KG1 (cell line): ENCODE measurements at regions not wholly inside any gene's neighbourhood (a gene's known extent, or its start where the extent isn't known, plus 50 kb on each side); places are given as distances from the start of the nearest gene placed in this dataset.
"Not testable (repeated sequence)": the region's sequence is repeated elsewhere in the genome, so short reads cannot be mapped to it uniquely, and the experiment has no call there.

Experiments used
- DNase-seq: peaks from one replicate; lab custom pipeline; 2025; lab: John Stamatoyannopoulos, UW

- no peak for DNase-seq
These were observed 142.5 kb upstream of the ARG1 start for GRCh38 chr6:131430531-131430930.

DNA sequence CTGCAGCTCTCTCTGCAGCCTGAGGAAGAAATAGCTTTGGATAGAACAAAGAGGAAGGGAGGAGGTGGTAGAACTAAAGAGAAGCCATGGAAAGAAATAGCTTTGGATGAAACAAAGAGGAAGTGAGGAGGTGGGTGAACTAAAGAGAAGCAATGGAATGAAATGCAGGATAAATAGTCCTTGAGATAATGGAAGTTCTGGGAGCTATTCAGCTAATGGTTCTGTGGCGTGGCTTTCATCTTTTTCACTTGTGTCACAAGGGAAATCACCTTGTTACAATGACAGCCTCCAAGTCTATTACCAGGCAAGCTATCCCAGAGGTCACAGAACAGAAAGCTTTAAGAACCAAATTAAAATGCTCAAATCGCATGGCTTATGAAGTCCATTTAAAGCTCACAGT lies 141.3 kb upstream of the ARG1 start:
- DNase-seq, result no peak

GRCh38 chr6:131433927-131434326 lies 139.1 kb upstream of the ARG1 start:
- DNase-seq, result no peak

DNA sequence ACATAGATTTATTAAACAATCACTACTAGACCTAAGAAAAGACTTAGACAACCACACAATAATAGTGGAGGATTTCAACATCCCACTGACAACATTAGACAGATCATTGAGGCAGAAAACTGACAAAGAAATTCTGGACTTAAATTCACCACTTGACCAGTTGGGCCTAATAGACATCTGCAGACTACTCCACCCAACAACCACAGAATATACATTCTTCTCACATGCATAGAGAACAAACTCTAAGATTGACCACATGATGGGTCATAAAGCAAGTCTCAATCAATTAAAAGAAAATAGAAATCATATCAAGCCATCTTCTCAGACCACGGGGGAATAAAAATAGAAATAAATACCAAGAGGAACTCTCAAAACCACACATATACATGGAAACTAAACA lies 136.7 kb upstream of the ARG1 start:
- no peak for DNase-seq

DNA sequence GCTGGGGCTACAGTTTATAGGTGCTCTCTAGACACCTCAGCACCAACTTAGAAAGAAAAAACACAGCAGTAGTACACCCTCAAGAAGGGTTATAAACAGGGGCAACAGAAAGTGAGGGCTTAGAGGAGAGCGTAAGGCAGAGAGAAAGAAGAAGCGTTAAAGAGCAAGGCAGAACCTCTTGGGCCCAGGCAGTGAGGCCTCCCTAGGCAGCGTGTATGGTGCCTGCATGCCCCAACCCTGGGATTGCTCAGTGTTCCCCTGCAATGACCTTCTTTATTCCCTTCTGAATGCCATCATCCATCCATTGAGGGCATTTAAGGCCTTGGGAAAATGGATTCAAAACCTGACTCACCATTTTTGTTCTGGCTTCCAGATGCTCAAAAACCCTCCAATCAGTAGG lies 130.0 kb upstream of the ARG1 start:
- no peak for DNase-seq

- no peak for DNase-seq
These were observed 129.5 kb upstream of the ARG1 start for GRCh38 chr6:131443514-131443913.

DNA sequence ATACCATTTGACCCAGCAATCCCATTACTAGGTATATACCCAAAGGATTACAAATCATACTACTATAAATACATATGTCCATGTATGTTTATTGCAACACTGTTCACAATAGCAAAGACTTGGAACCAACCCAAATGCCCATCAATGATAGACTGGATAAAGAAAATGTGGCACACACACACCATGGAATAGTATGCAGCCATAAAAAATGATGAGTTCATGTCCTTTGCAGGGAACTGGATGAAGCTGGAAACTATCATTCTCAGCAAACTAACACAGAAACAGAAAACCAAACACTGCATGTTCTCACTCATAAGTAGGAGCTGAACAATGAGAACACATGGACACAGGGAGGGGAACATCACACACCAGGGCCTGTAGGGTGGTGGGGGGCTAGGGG lies 127.7 kb upstream of the ARG1 start:
- not testable (repeated sequence) for DNase-seq

DNA sequence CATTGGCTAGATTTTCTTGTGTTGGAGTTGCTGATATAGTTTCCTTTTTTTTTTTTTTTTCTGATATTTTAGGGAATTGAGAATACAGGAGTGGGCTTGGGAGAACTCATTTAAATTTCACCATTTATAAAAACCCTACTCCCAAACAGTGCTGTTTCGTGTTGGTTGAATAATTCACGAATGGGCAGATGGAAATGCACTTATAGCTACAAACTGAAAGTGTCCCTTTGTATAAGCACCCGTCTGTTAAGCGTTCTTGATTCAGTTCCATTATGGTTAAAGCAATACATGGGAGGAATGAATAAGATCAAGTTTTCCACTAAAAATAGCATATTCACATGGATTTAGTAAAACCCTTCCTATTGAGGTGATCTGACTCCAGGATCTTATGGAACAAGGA lies 122.2 kb upstream of the ARG1 start:
- DNase-seq, result no peak

DNA sequence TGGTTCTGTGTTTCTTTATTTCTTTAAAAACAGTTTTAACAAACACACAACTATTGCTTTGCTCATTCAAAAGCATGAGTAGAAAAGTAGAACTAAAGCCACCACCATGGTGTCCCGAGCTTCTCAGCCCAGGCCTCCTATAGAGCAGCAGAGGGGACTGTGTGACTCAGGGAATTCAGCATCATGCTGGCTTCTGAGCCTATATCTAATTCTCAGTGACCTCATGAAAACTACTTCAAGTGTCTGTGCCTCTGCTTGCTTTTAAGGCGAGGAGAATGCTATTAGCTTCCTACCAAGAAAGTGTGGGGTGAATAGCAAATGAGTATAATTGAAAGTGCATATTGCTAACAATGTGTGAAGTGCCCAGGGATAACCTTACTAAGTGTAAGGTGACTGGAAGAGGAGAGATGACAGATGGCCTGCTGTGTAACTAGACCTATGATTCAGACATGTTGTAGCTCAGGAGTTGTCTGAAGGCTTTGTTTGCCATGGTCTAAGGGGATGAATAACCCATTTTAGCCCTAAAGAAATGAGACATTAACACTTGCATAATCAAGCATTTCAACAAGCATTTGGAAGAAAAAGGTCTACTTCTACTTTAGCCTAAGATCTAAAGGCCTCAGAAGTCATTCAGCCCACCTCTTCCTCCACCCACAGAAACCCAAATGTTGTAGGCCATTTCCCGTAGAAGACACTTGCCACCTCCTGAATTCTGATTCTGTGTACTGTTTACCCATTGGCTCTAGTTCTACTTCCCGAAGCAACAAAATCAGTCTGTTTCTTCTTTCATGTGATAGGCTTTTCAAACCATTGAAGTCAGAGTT lies 121.5 kb upstream of the ARG1 start:
- DNase-seq, result no peak

- DNase-seq, result no peak
These were observed 119.2 kb upstream of the ARG1 start for GRCh38 chr6:131453803-131454202.

DNA sequence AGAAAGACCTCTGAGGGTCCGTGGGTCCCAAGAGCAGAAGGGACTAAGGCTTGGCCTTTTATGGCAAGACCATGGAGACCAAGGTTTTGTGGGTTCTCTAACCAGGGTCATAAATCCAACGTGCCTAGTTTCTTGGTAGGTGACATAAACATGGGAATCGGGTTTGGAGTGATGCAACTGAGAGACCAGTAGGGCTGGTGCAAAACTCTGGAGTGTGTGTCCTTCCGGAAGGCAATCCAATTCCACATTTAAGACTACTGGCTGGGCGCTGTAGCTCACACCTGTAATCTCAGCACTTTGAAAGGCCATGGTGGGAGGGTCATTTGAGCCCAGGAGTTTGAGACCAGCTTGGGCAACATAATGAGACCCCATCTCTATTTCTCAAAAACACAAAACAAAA lies 116.5 kb upstream of the ARG1 start:
- DNase-seq, result no peak

- DNase-seq, result no peak
These were observed 114.0 kb upstream of the ARG1 start for GRCh38 chr6:131459005-131459404.

- DNase-seq, result no peak
These were observed 112.4 kb upstream of the ARG1 start for GRCh38 chr6:131460614-131461000.

GRCh38 chr6:131469130-131469529 lies 103.9 kb upstream of the ARG1 start:
- no peak for DNase-seq

- no peak for DNase-seq
These were observed 102.5 kb upstream of the ARG1 start for GRCh38 chr6:131470534-131470933.

GRCh38 chr6:131471331-131471730 lies 101.7 kb upstream of the ARG1 start:
- no peak for DNase-seq

- not testable (repeated sequence) for DNase-seq
These were observed 99.7 kb upstream of the ARG1 start for GRCh38 chr6:131473303-131473702.

DNA sequence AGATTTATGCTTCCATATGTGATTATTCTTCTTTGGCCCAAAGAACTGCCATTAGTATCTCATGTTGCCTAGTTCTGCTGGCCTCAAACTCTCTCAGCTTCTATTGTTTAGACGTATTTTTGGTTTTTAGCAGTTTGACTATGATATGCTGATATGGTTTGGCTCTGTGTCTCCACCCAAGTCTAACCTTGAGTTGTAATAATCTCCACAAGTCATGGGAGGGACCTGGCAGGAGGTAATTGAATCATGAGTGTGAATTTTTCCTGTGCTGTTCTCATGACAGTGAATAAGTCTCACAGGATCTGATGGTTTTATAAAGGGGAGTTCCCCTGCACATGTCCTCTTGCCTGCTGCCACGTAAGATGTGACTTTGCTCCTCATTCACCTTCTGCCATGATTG lies 96.7 kb upstream of the ARG1 start:
- no peak for DNase-seq

DNA sequence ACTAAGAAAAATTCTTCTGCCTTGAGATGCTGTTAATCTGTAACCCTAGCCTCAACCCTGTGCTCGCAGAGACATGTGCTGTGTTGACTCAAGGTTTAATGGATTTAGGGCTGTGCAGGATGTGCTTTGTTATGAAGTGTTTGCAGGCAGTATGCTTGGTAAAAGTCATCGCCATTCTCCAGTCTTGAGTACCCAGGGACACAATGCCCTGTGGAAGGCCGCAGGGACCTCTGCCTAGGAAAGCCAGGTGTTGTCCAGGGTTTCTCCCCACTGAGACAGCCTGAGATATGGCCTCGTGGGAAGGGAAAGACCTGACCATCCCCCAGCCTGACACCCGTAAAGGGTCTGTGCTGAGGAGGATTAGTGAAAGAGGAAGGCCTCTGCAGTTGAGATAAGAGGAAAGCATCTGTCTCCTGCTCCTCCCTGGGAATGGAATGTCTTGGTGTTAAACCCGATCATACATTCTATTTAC lies 94.2 kb upstream of the ARG1 start:
- DNase-seq, result not testable (repeated sequence)

DNA sequence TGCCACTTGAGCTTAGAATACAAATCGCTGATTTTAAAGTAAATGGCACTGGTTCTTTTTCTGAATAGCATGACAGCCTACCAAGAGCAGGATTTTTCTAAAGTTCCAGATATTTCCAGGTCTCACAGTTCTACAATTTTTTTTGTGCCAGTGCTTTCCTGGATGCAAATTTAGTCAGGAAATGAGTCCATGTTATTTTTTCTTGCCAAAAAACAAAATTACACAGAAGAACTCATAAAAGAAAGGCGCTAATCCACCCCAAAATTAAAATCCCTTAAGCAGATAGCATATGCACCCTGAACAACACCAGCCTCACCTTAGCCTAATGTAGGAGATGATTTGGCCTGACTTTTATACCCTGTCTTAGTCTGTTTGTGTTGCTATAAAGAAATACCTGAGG lies 86.4 kb upstream of the ARG1 start:
- no peak for DNase-seq

DNA sequence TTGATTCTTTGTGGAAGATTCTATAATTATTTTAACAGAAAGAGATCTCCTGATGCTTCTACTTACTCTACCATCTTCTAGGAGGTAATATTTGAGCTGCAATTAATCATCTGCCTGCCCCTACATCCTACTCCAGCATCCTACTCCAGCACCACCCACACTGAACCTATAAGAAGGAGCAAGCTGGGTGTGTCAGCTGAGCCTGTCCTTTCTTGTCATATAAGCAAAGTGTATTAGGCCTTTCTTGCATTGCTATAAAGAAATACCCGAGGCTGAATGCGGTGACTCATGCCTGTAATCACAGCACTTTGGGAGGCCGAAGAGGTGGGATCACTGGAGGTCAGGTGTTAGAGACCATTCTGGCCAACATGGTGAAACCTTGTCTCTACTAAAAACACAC lies 84.2 kb upstream of the ARG1 start:
- no peak for DNase-seq

DNA sequence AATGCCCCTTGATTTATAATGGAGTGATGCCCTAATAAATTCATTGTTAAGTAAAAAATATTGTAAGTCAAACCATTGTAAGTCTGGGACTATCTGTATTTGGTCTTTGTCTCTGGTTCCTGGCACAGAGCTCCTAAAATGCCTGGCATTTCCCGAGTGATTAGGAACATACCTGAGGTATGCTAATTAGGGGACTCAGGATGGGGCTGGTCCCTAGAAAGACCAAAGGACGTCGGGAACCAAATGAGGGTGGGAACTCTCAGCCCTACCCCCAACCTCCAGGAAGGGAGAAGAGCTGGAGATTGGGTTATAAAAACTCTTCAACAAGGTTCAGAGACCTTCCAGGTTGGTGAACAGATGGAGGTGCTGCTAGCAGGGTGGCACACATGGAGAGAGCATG lies 82.6 kb upstream of the ARG1 start:
- no peak for DNase-seq

- no peak for DNase-seq
These were observed 80.0 kb upstream of the ARG1 start for GRCh38 chr6:131492932-131493573.

DNA sequence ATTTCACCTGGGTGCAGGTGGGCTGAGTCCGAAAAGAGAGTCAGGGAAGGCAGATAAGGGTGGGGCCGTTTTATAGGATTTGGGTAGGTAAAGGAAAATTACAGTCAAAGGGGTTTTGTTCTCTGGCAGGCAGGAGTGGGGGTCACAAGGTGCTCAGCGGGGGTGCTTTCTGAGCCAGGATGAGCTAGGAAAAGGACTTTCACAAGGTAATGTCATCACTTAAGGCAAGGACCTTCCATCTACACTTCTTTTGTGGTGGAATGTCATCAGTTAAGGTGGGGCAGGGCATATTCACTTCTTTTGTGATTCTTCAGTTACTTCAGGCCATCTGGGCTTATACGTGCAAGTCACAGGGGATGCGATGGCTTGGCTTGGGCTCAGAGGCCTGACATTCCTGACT lies 68.6 kb upstream of the ARG1 start:
- DNase-seq, result not testable (repeated sequence)
